Peyer's patch (tissue), 4 donors: ENCODE measurements at regions not wholly inside any gene's neighbourhood (a gene's known extent, or its start where the extent isn't known, plus 50 kb on each side); places are given as distances from the start of the nearest gene placed in this dataset.

Source experiments
- CTCF ChIP-seq, 6 experiments: fragments of 450-650 bp in 4 of 6; fragments of 200-600 bp in 2 of 6; sonication (generic) in 1 of 6; IDR thresholded peaks; one replicate each; pipeline ENCODE4 v1.5.1; 2017 to 2019; ENCODE audit warnings: antibody characterized with exemption in 6 of 6, mild to moderate bottlenecking in 3 of 6, moderate library complexity in 1 of 6
- POLR2A ChIP-seq, 2 donors: fragments of 450-650 bp; IDR thresholded peaks; one replicate each; pipeline ENCODE4 v1.5.1; 2017; ENCODE audit warnings: antibody characterized with exemption in 2 of 2, mild to moderate bottlenecking in 2 of 2, moderate library complexity in 2 of 2

- TF ChIP-seq CTCF (IDR thresholded peaks at IDR 0.05) = no peak
- no peak for TF ChIP-seq POLR2A (IDR thresholded peaks at IDR 0.05)
Measured at GRCh38 chr20:18983796-18984195, 170.2 kb downstream of the SCP2D1 start.
